B cell (primary cell): ENCODE measurements at regions not wholly inside any gene's neighbourhood (a gene's known extent, or its start where the extent isn't known, plus 50 kb on each side); places are given as distances from the start of the nearest gene placed in this dataset.

Experiments
- ATAC-seq: fragments of 200-7000 bp; cut with Tn5 transposase; one replicate; pipeline ENCODE4 v1.10.0; 2021; ENCODE audit warnings: low read depth, mild to moderate bottlenecking, moderate number of reproducible peaks, moderate library complexity
- CTCF ChIA-PET: fragments of 350-600 bp; sonication (Branson Sonifier 250); formaldehyde crosslinking; loops from one replicate; lab custom pipeline; 2021; ENCODE audit warnings: antibody characterized with exemption, inconsistent platforms; lab: Charles Lee
- POLR2A ChIA-PET: fragments of 350-600 bp; sonication (Branson Sonifier 250); formaldehyde crosslinking; loops from one replicate; lab custom pipeline; 2021; ENCODE audit warnings: antibody characterized with exemption; lab: Charles Lee
- DNase-seq: peaks from one replicate; pipeline ENCODE4 v3.0.0; 2013
- H2AFZ ChIP-seq: 2 replicates; pipeline ENCODE4 v1.6.1; 2012; ENCODE audit warnings: mild to moderate bottlenecking, low read depth, low read length; ENCODE audit not compliant: insufficient read depth, poor library complexity, severe bottlenecking
- H3K27ac ChIP-seq, 2 donors: 1 replicate in 1 of 2; 2 replicates in 1 of 2; pipeline ENCODE4 v1.5.1; 2012 to 2013; ENCODE audit warnings: low read length in 2 of 2, mild to moderate bottlenecking in 2 of 2, moderate library complexity in 1 of 2
- H3K27me3 ChIP-seq, 4 experiments: fragments of 200-600 bp in 1 of 4; sonication (generic) in 1 of 4; replicated peaks in 1 of 4; 1 replicate in 2 of 4; 2 replicates in 2 of 4; pipeline versions ENCODE4 v1.6.1 to v1.7.0; 2013 to 2016; ENCODE audit warnings: low read length in 3 of 4, mild to moderate bottlenecking in 2 of 4, mixed read lengths in 1 of 4, moderate library complexity in 1 of 4; ENCODE audit not compliant: insufficient read depth in 4 of 4, control insufficient read depth in 3 of 4; ENCODE audit errors: control extremely low read depth in 1 of 4
- H3K36me3 ChIP-seq, 2 experiments: replicated peaks in 1 of 2; 1 replicate in 1 of 2; 2 replicates in 1 of 2; pipeline versions ENCODE4 v1.6.1 to v1.7.1; 2013; ENCODE audit warnings: low read length in 1 of 2; ENCODE audit not compliant: insufficient read depth in 2 of 2, control insufficient read depth in 1 of 2; ENCODE audit errors: control extremely low read depth in 1 of 2, extremely low read depth in 1 of 2
- H3K4me1 ChIP-seq, 2 donors: fragments of 200-600 bp in 1 of 2; sonication (generic) in 1 of 2; 1 replicate in 1 of 2; 2 replicates in 1 of 2; pipeline versions ENCODE4 v1.5.1 to v1.6.1; 2013 to 2017; ENCODE audit warnings: low read length in 2 of 2; ENCODE audit not compliant: control insufficient read depth in 2 of 2, insufficient read depth in 2 of 2
- H3K4me2 ChIP-seq: replicated peaks from 2 replicates; pipeline ENCODE3; 2012; ENCODE audit warnings: mild to moderate bottlenecking, low read depth, low read length; ENCODE audit not compliant: poor library complexity, severe bottlenecking
- H3K4me3 ChIP-seq, 5 experiments: fragments of 200-600 bp in 1 of 5; sonication (generic) in 1 of 5; 1 replicate in 3 of 5; 2 replicates in 2 of 5; pipeline versions ENCODE4 v1.5.1 to v1.7.0; 2011 to 2016; ENCODE audit warnings: low read length in 4 of 5, mild to moderate bottlenecking in 4 of 5, low read depth in 2 of 5, control low read depth in 1 of 5, moderate library complexity in 1 of 5; ENCODE audit not compliant: insufficient read depth in 1 of 5; ENCODE audit errors: control extremely low read depth in 1 of 5, extremely low read depth in 1 of 5
- H3K79me2 ChIP-seq: fragments of 200-600 bp; sonication (generic); one replicate; pipeline ENCODE4 v1.6.0; 2016; ENCODE audit warnings: low read length; ENCODE audit not compliant: control insufficient read depth, insufficient read depth
- H3K9ac ChIP-seq: fragments of 200-600 bp; sonication (generic); 2 replicates; pipeline ENCODE4 v1.6.1; 2017; ENCODE audit warnings: mild to moderate bottlenecking, low read length, moderate library complexity
- H3K9me3 ChIP-seq, 3 donors: one replicate each; pipeline versions ENCODE4 v1.6.1 to v1.7.1; 2013; ENCODE audit warnings: low read length in 2 of 3; ENCODE audit not compliant: control insufficient read depth in 2 of 3, insufficient read depth in 1 of 3; ENCODE audit errors: control extremely low read depth in 1 of 3
- H4K20me1 ChIP-seq: 2 replicates; pipeline ENCODE4 v1.6.0; 2012; ENCODE audit warnings: mild to moderate bottlenecking, low read length; ENCODE audit not compliant: insufficient read depth, control insufficient read depth, poor library complexity, severe bottlenecking
- H3K27ac Mint-ChIP-seq: one replicate; pipeline ENCODE4 v1.8.0; 2021; ENCODE audit warnings: mixed read lengths
- H3K27me3 Mint-ChIP-seq: one replicate; pipeline ENCODE4 v1.8.0; 2021; ENCODE audit warnings: mixed read lengths
- H3K4me1 Mint-ChIP-seq: one replicate; pipeline ENCODE4 v1.8.0; 2021; ENCODE audit warnings: mixed read lengths
- H3K4me3 Mint-ChIP-seq: one replicate; pipeline ENCODE4 v1.8.0; 2021; ENCODE audit warnings: mixed read lengths
- H3K9me3 Mint-ChIP-seq: one replicate; pipeline ENCODE4 v1.8.0; 2022; ENCODE audit warnings: mixed read lengths; ENCODE audit not compliant: insufficient read depth
- CTCF ChIP-seq: fragments of 200-600 bp; IDR thresholded peaks from one replicate; pipeline ENCODE4 v1.8.0; 2022; ENCODE audit warnings: antibody characterized with exemption, mild to moderate bottlenecking
- EZH2 ChIP-seq: IDR thresholded peaks from 2 replicates; pipeline ENCODE4 v1.6.1; 2012; ENCODE audit warnings: borderline replicate concordance, low read depth, mild to moderate bottlenecking, moderate library complexity, low read length; ENCODE audit not compliant: insufficient read depth, poor library complexity, severe bottlenecking
- WGBS: methylation state at CpG from one replicate; pipeline ENCODE4 v1.1.5; 2013; ENCODE audit warnings: missing lambda C conversion rate; ENCODE audit not compliant: insufficient coverage; 5-methylcytosine and 5-hydroxymethylcytosine counted together
- intact Hi-C: fragments of 100-400 bp; cut with micrococcal nuclease; formaldehyde crosslinking; loops from one replicate; pipeline ENCODE4 v1.10.0; 2022

DNA sequence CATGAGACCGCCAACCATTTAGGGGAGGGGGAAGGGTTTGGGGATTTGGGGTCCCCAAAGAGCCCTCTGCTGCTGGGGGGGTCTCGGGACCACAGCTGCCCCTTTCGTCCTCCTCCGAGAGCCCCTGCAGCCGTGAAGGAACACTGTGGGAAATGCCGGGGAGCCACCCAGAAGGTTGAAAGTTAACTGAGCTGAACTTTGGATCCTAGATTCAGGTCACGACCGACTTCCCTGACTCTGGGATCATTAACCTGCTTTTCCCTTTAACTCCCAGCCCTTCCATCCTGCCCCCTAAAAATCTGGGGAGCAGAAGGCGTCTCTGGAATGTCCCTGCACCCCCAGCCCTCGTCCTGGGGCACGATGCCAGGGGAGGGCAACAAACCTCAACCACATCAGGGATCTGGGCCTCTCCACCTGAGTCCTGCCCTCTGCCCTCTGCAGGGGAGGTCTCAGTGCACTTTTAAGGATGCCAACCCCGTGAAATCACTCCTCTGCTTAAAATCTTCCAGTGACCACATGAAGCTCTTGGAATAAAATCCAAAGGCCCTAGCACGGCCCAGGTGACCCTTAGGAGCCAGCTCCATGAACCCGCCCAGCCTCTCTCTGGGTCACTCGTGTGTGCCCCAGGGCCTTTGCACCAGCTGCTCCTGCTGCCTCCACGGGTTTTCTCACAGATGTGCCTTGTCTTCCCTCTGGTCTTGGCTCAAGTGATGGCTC is 95.0 kb downstream of the RFLNA start:
- CTCF ChIA-PET, result interaction anchor here (0.5 to 1.5 kb wide), 3 partner anchors 10 to 654 kb away, joined by 3 to 5 read pairs (median 5); no protein-coding TSS in a partner anchor
- 91% methylated on average over 16 of the region's 16 CpGs for WGBS
- H3K4me3 ChIP-seq, result peak overlapping the region in 2 of 5 experiments; percentile 41

More for the DNA sequence above, 95.0 kb downstream of the RFLNA start:
- Mint-ChIP-seq H3K4me3 (peak overlapping the region; percentile 94), H3K27ac (peak overlapping the region; percentile 74), H3K27me3 (no peaks in the 10 kb centered on the region), H3K9me3 (no peaks in the 10 kb centered on the region), H3K4me1 (peaks cover 39% of the 10 kb centered on the region)
- ATAC-seq (no peak), DNase-seq (no peak)
- TF ChIP-seq CTCF (no peak), EZH2 (no peak)
- Histone ChIP-seq H3K36me3 (peaks cover 0 to 24% of the 10 kb centered on the region in 2 experiments), H3K27ac (no peak overlapping the region), H3K4me2 (peak overlapping the region; percentile 86), H3K4me1 (peaks cover 39 to 49% of the 10 kb centered on the region in 2 donors), H3K79me2 (peaks cover 20% of the 10 kb centered on the region), H3K9me3 (peaks cover 0 to 3% (median 0%) of the 10 kb centered on the region in 3 donors), H2AFZ (no peak overlapping the region), H4K20me1 (peaks cover 90% of the 10 kb centered on the region), H3K9ac (peak overlapping the region; percentile 60), H3K27me3 (no peaks in the 10 kb centered on the region)
- POLR2A ChIA-PET, result interaction anchor here (1.4 kb wide), 1 partner anchor 77 kb away, joined by 4 read pairs; no protein-coding TSS in a partner anchor
- intact Hi-C loops, result loop anchor here (2.0 to 10.0 kb wide), 5 partner anchors 77 to 472 kb away; partner anchors contain the start of genes NCOR2 and SCARB1
